HG03565 (cell line): ENCODE measurements at regions not wholly inside any gene's neighbourhood (a gene's known extent, or its start where the extent isn't known, plus 50 kb on each side); places are given as distances from the start of the nearest gene placed in this dataset.
"Not testable (repeated sequence)": the region's sequence is repeated elsewhere in the genome, so short reads cannot be mapped to it uniquely, and the experiment has no call there.

Experiments
- ATAC-seq: cut with Tn5 transposase; IDR thresholded peaks from one replicate; pipeline ENCODE4 v1.9.1; 2021; ENCODE audit warnings: mild to moderate bottlenecking, moderate library complexity; ENCODE audit not compliant: unreplicated experiment

GRCh38 chr3:24545887-24546286, 51.2 kb upstream of the THRB start:
- no peak for ATAC-seq

GRCh38 chr3:24548278-24548677, 53.6 kb upstream of the THRB start:
- ATAC-seq, result no peak

GRCh38 chr3:24550588-24550987, 55.9 kb upstream of the THRB start:
- no peak for ATAC-seq

GRCh38 chr3:24551626-24552025, 57.0 kb upstream of the THRB start:
- ATAC-seq, result no peak

- ATAC-seq, result peak; percentile 96
These were observed 68.2 kb upstream of the THRB start for GRCh38 chr3:24562895-24563294.

- no peak for ATAC-seq
These were observed 70.4 kb upstream of the THRB start for GRCh38 chr3:24565053-24565452.

GRCh38 chr3:24565656-24566055, 71.0 kb upstream of the THRB start:
- ATAC-seq, result no peak

GRCh38 chr3:24566927-24567326, 72.3 kb upstream of the THRB start:
- no peak for ATAC-seq

GRCh38 chr3:24572409-24572808, 77.8 kb upstream of the THRB start:
- not testable (repeated sequence) for ATAC-seq

- no peak for ATAC-seq
These were observed 78.9 kb upstream of the THRB start for GRCh38 chr3:24573576-24573975.

GRCh38 chr3:24578324-24578723, 83.7 kb upstream of the THRB start:
- ATAC-seq, result no peak

GRCh38 chr3:24578951-24579421, 84.3 kb upstream of the THRB start:
- ATAC-seq, result no peak

GRCh38 chr3:24582431-24583403, 88.1 kb upstream of the THRB start:
- no peak for ATAC-seq

- no peak for ATAC-seq
These were observed 92.3 kb upstream of the THRB start for GRCh38 chr3:24586920-24587319.

GRCh38 chr3:24588629-24589512, 94.2 kb upstream of the THRB start:
- no peak for ATAC-seq

GRCh38 chr3:24589513-24589851, 94.8 kb upstream of the THRB start:
- no peak for ATAC-seq

- ATAC-seq, result no peak
These were observed 95.6 kb upstream of the THRB start for GRCh38 chr3:24589931-24590880.

- no peak for ATAC-seq
These were observed 96.5 kb upstream of the THRB start for GRCh38 chr3:24591191-24591590.

- no peak for ATAC-seq
These were observed 97.3 kb upstream of the THRB start for GRCh38 chr3:24591661-24592555.

- ATAC-seq, result no peak
These were observed 99.5 kb upstream of the THRB start for GRCh38 chr3:24594161-24594560.
